GM19452 (cell line): ENCODE measurements at regions not wholly inside any gene's neighbourhood (a gene's known extent, or its start where the extent isn't known, plus 50 kb on each side); places are given as distances from the start of the nearest gene placed in this dataset.

ENCODE experiments used
- ATAC-seq: cut with Tn5 transposase; IDR thresholded peaks from one replicate; pipeline ENCODE4 v1.9.1; 2021; ENCODE audit not compliant: unreplicated experiment

DNA sequence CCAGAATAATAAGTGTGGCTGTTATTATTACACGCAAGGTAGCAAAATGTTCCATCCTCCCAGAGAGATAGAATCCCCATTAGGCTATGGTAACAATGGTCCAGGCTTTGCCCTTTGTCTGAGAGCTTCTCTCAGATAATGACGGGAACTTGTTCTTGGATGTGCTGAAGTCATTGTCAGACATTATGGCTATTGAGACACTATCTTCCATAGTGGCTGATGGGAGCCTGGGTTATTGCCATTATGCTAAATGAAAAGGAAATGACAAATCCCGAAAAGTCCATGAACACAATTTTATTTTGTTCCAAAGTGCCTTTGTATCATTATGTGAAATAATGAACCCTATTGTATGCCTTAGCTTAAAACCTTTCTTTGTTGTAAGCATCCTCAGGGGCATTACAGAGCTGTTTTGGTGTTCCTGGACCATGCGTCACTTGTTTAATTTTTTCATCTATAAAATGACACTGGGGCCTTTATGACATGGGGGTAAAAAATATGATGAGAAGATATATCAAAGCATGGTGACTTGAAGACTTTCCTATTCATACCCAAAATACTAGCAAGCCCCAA is 218.5 kb downstream of the KCNS3 start:
- no peak for ATAC-seq

DNA sequence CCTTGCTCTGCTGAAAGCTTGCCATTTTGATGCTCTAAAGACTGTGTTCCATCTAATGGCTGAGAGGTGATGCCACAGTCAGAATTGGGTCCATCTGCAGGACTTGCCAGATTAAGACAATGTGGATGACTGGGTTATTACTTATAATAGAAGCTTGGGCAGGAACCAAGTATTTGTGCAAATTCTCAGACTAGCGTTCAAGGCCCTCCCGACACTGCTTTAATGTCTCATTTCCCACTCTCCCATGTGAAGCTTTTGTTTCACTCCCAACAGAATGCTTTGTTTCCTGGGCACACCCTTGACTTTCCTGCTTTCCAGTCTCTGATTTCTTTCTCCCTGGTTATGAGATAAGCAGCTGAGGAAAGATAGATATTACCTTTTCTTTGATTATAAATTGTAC is 215.8 kb downstream of the KCNS3 start:
- no peak for ATAC-seq

GRCh38 chr2:18093196-18093595 is 214.7 kb downstream of the KCNS3 start:
- ATAC-seq = no peak

DNA sequence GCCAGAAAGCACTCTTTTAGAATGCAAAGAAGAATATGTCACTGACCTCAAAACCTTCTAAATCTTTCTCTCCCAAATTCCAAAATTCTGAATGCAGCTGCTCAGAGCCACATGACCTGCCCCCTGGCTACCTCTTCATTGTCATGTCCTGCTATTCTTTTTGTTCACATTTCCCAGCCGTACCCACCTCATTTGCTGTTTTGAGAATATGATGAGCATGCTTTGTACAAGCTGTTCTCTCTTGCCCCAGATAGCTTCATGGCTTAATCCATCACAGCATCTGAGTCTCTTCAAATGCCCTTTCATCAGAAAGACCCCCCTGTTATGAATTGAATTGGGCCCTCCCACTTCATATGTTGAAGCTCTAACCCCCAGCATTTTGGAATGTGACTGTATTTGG is 214.3 kb downstream of the KCNS3 start:
- no peak for ATAC-seq

DNA sequence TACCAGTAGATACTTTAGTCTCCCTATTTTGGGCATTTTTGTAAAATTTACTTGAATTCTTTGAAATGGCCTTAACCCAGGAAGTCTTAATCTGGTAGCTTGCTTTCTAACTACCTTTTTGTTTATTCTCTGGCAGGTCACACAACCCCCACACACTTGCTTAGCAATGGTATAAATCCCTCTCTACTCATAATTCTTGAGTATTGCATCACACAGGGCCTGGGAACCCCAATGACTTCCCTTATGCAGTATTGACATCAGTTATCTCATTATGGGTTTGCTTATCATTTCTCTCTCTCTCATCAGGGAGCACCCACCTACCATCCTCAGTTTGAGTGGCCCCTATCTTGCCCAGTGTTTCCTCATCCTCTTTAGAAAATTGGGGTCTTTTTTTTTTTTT is 207.1 kb downstream of the KCNS3 start:
- ATAC-seq = no peak

GRCh38 chr2:18084376-18084775 is 205.9 kb downstream of the KCNS3 start:
- ATAC-seq = no peak

GRCh38 chr2:18083806-18084205 is 205.3 kb downstream of the KCNS3 start:
- no peak for ATAC-seq

DNA sequence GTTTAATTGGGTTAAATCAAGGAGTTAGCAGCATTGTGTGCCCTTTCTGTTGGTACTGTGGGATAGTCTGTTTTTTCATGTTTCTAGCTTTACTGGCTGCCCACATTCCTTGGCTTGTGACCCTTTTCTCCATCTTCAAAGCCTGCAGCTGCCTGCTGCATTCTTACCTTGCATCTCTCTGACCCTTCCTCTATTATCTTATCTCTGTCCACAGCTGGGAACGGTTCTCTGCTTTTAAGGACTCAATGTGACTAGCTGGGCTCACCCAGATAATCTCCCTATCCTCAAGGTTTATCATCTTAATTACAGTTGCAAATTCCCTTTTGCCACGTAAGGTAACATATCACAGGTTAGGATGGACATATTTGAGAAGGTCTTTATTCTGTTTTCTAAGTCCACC is 199.7 kb downstream of the KCNS3 start:
- ATAC-seq = no peak

- ATAC-seq = no peak
Measured at GRCh38 chr2:18077704-18078103, 199.2 kb downstream of the KCNS3 start.

- ATAC-seq = no peak
Measured at GRCh38 chr2:18077231-18077630, 198.8 kb downstream of the KCNS3 start.

GRCh38 chr2:18074476-18074875 is 196.0 kb downstream of the KCNS3 start:
- ATAC-seq = no peak

GRCh38 chr2:18073601-18074000 is 195.1 kb downstream of the KCNS3 start:
- no peak for ATAC-seq

DNA sequence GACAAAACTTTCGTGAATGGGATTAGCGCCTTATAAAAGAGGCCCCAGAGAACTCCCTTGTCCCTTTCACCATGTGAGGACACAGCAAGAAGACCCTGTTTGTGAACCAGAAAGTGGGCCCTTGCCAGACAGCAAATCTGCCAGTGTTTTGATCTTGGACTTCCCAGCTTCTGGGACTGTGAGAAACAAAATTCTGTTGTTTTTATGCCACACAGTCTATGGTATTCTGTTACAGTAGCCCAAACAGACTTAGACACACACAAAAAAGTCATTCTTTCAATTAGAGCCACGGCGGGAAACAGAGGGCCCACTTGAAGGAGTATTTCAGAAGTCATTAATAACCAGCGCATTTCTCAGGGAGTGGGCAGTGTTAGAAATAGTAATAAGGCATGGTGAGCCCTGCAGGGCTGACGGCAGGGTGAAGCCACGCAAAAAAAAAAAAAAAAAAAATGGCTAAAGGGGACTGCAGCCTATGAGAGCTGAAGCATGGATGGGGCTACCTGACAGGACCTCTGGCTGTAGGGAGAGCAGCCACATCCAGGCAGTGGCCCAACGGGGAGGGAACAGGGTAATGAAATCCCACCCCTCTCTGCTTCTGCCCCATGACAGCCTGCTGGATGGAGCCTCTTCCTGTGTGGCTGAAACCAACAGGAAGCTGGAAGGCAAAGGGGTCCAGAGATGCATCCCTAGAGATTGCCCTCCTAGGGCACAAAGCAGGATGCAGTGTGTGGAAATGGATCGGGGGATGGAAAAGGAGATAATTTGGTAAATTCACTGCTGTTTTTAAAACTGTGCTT is 189.3 kb downstream of the KCNS3 start:
- ATAC-seq = no peak

DNA sequence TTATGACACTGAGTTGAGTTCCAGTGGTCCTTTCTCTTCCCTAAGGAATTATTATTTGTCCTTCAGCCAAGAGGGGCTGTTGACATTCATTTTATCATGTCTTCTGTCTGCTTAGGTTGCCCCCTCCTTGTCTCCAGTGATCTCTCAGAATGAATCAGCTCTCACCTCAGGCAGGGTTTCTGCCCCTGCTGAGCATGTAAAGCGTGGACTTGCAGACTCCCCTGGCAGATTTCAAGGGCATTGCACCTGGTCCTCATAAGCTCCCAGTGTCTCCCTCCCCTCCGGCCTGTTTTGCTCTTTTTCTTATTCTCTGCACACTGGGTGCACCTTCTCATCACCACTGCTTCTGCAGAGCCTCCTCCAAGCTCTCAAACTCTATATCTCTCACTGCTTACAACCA is 188.4 kb downstream of the KCNS3 start:
- ATAC-seq = no peak

DNA sequence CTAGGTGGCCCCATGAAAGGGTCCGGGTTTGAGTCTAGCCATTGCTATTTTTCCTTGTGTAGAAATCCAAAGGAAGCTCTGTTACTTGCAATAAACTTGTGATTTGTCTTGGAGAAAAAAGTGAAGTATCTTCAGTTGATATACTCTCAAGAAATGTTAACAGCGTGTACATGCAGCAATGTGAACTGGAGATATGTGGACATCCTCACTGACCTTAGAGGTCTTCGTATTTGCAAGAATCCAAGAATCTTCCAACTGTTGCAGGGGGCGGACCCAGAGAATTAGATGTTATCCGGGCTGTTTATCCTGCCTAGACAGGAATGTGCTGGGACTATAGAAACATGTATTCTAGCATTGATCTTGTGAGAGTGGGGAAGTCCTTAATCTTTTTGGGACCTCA is 187.6 kb downstream of the KCNS3 start:
- no peak for ATAC-seq

GRCh38 chr2:18065249-18065648 is 186.8 kb downstream of the KCNS3 start:
- no peak for ATAC-seq

DNA sequence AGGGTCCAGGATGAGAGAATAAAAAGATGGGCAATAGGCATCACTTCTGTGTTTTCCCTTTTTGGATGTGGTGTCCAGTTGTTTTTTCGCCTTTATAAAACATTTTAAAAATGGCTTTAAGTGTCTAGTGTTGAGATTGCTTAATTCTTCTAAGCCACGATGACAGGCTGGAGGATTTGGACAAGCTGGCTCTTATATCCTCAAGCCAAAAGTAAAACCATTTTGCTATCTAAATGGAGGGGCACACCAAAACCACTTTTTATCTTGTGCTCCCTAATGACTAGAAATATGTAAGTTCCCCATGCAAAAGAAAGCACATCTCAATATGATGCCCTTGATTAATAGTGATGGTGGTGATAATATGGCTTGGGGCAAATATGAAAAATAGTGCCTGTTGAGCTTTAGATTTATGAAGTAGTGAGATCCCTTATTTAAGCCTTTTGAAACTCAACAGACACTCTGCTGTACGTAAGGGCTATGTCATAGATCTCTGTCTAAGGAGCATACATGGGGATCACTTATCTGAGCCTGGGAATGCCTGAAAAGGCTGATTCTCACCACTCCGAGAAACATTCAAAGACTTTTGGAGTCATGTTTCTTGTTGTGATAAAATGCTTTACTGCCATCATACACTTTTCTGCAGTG is 185.5 kb downstream of the KCNS3 start:
- no peak for ATAC-seq

DNA sequence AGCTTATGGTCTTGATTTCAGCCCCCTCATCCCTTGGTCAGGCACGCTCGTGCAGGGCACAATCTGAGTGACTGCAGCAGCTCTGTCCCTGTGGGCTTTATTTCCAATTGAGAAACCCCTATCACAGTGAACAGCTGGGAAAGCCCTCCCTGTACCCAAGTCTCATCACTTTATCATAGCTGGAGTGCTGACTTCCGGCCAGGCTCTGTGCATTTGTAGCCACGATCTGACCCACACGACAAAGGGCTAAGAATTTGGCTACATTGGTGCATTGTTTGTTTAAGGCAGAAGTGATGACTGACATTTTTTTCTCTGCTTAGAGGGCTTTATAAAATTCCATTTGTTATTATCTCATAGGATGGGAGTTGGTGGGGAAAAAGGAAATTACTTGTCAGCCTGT is 184.4 kb downstream of the KCNS3 start:
- ATAC-seq = no peak

DNA sequence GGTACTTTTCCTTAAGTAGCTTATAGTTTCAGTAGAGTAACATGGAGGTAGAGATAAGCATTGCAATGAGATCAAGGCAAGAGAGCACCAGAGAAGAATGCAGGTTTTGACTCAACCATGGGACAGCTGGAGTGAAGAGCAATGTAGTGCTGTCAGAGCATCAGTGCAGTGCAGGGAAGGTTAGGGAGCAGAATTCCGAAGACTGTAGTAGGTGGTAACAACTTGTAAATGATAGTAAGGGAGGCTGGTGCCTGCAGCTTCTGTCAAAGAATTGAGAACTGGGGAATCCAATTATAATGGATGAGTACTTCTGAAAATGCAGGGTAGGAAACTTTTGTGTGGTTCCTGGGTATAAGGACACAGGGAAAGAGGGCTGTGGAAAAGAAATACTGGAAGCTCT is 183.2 kb downstream of the KCNS3 start:
- ATAC-seq = no peak

DNA sequence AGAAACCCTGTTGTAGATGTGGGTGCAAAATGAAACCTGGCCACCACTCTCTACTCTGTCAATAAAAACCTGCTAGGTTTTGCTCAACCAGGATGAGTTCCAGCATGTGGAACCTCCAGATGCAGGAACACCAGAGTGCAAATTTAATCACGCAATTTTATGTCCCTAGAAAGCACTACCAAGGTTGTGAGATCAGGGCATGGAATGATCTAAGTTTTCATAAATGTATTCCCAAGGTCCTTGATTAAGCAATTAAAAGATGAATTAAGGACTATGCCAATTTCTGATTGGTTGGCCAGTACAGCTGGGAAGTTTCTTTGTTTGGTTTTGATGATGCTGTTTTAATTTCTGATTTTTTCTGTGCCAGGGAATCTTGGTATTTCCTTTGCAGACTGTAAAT is 179.2 kb downstream of the KCNS3 start:
- no peak for ATAC-seq

DNA sequence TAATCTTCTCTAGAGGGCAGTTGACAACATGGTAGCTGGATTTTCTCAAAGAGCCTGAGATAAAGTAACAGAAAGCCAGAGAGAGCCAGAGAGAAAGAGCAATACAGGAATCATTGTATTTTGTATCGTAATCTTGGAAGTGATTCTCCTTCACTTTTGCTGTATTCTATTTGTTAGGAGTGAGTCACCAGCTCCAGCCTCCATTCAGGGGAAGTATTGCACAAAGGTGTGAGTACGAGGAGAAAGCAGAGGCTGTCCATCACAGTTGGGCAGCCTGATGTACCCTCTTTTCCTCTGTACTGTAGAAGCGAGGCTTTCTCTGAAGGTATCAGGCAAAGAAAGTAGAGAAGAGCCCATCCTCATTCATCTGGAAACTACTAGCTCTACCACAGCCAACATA is 176.8 kb downstream of the KCNS3 start:
- no peak for ATAC-seq

GRCh38 chr2:18050001-18050400 is 171.5 kb downstream of the KCNS3 start:
- ATAC-seq = no peak
